COR-L47 (cell line): ENCODE measurements at regions not wholly inside any gene's neighbourhood (a gene's known extent, or its start where the extent isn't known, plus 50 kb on each side); places are given as distances from the start of the nearest gene placed in this dataset.

Experiments used
- DNase-seq: peaks from one replicate; lab custom pipeline; 2025; lab: John Stamatoyannopoulos, UW

GRCh38 chr1:170460001-170460400 is 72.0 kb upstream of the GORAB start:
- DNase-seq: no peak

- no peak for DNase-seq
Observed at GRCh38 chr1:170460414-170461155, 71.4 kb upstream of the GORAB start.

DNA sequence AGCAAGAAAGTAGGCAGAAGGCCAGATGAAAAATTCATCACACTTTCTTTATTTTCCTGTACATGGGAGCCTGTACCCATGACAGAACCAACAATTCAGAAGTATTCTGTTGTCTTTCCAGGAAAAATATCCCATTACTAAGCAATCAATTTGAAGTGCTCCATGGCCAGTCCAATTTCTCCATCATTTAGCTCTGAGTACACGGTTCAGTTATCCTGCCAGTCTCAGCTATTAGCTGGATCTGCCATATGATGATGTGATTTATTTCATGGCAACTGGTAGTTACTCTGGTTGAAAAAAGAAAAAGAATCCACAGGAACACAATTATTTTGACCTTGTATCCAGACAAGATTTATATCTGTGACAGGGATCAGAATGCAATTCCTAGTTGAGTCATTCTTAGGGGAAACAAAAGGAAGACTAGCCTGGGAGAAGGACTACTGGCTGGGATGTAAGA is 70.6 kb upstream of the GORAB start:
- no peak for DNase-seq

- no peak for DNase-seq
Observed at GRCh38 chr1:170461762-170462384, 70.1 kb upstream of the GORAB start.

DNA sequence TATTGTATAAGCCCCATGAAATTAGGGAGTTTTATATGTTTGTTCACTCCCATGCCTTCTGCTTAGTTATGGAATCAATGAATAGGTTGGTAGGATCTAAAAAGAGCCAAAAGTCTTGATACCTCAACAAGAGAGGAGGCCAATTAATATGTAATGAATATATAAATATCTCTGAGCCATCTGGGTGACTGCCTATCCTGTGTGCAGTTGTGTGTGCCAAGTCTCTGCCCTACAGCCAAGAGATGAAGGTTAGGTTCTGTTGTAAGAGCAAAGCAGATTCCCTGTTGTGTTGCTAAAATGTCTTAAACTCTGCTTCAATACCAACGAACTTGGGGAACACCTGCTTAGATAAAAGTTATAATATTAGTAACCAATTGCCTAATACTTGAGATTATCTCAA is 61.8 kb upstream of the GORAB start:
- DNase-seq: no peak

DNA sequence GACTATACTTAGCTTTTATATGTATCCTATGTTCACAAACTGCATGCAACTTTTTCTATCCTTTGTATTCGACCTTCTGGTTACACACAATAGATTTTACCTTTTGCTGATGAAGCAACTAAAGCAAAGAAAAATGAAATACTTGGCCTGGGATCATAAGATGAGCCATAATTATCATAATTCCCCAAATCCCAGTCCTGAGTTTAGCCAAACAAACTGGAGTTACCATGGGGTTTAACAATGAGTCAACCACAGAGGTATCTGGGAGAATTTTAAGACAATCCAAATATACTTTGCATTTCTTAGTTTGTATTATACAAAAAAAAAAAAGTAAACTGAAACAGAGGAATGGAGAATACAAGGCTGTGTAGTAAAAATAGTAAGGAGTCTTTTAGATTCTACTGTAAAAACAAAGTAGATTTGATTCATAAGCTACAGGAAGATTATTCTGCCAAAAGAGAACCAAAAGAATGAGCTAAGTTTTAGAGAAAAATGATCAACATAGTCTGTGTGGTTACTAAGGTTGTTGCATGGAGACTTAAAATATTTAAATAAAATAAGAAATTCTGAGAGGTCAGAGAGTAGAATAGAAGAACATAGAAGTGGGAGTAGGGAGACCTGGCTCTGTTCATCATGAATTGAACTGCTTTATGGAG is 60.4 kb upstream of the GORAB start:
- no peak for DNase-seq

- no peak for DNase-seq
Observed at GRCh38 chr1:170481000-170481399, 51.0 kb upstream of the GORAB start.
